Hepatocyte (in vitro differentiated cells): ENCODE measurements at regions not wholly inside any gene's neighbourhood (a gene's known extent, or its start where the extent isn't known, plus 50 kb on each side); places are given as distances from the start of the nearest gene placed in this dataset.
"Not testable (repeated sequence)": the region's sequence is repeated elsewhere in the genome, so short reads cannot be mapped to it uniquely, and the experiment has no call there.

ENCODE experiments used
- DNase-seq: peaks from one replicate; pipeline ENCODE4 v3.0.0-alpha.2; 2016; ENCODE audit warnings: low spot score
- H2AFZ ChIP-seq: fragments of 200-600 bp; sonication (generic); 2 replicates; pipeline ENCODE4 v1.6.0; 2016; ENCODE audit warnings: antibody characterized with exemption, mild to moderate bottlenecking
- H3K27ac ChIP-seq: fragments of 200-600 bp; sonication (generic); 2 replicates; pipeline ENCODE4 v1.5.1; 2016; ENCODE audit warnings: mild to moderate bottlenecking
- H3K27me3 ChIP-seq: fragments of 200-600 bp; sonication (generic); 2 replicates; pipeline ENCODE4 v1.6.1; 2016
- H3K36me3 ChIP-seq: fragments of 200-600 bp; sonication (generic); replicated peaks from 2 replicates; pipeline ENCODE4 v1.5.1; 2016; ENCODE audit warnings: low read depth; ENCODE audit not compliant: insufficient read depth
- H3K4me1 ChIP-seq: fragments of 200-600 bp; sonication (generic); 2 replicates; pipeline ENCODE4 v1.5.1; 2016; ENCODE audit warnings: mild to moderate bottlenecking, moderate library complexity; ENCODE audit not compliant: insufficient read depth
- H3K4me2 ChIP-seq: fragments of 200-600 bp; sonication (generic); 2 replicates; pipeline ENCODE4 v1.6.0; 2016
- H3K4me3 ChIP-seq: fragments of 200-600 bp; sonication (generic); 2 replicates; pipeline ENCODE4 v1.5.1; 2016; ENCODE audit warnings: mild to moderate bottlenecking
- H3K79me2 ChIP-seq: fragments of 200-600 bp; sonication (generic); 2 replicates; pipeline ENCODE4 v1.6.0; 2017; ENCODE audit warnings: mild to moderate bottlenecking
- H3K9me2 ChIP-seq: fragments of 200-600 bp; sonication (generic); replicated peaks from 2 replicates; pipeline ENCODE4 v1.6.0; 2017; ENCODE audit warnings: mild to moderate bottlenecking; ENCODE audit not compliant: insufficient read depth
- H3K9me3 ChIP-seq: fragments of 200-600 bp; sonication (generic); 2 replicates; pipeline ENCODE4 v1.5.1; 2016; ENCODE audit warnings: low read depth, mild to moderate bottlenecking
- H4K20me1 ChIP-seq: fragments of 200-600 bp; sonication (generic); 2 replicates; pipeline ENCODE4 v1.6.0; 2016; ENCODE audit warnings: mild to moderate bottlenecking; ENCODE audit not compliant: insufficient read depth, poor library complexity, severe bottlenecking
- EZH2 ChIP-seq: fragments of 200-600 bp; sonication (generic); IDR thresholded peaks from 2 replicates; pipeline ENCODE4 v1.6.1; 2016; ENCODE audit warnings: antibody characterized with exemption, mild to moderate bottlenecking, borderline replicate concordance
- EZH2phosphoT487 ChIP-seq: fragments of 200-600 bp; sonication (generic); IDR thresholded peaks from one replicate; pipeline ENCODE4 v1.6.1; 2018; ENCODE audit warnings: antibody characterized with exemption, mild to moderate bottlenecking, low read depth, moderate library complexity; ENCODE audit not compliant: unreplicated experiment, severe bottlenecking
- WGBS: methylation state at CpG from one replicate; pipeline ENCODE4 v1.1.6; 2016; ENCODE audit warnings: low lambda C conversion rate; ENCODE audit errors: missing lambda C conversion rate; 5-methylcytosine and 5-hydroxymethylcytosine counted together
- TF ChIP-seq, protein P1 (sequence below): fragments of 200-600 bp; sonication (generic); IDR thresholded peaks from 2 replicates; pipeline ENCODE4 v1.5.1; 2016; ENCODE audit warnings: antibody characterized with exemption, mild to moderate bottlenecking; ENCODE audit not compliant: poor library complexity

DNA sequence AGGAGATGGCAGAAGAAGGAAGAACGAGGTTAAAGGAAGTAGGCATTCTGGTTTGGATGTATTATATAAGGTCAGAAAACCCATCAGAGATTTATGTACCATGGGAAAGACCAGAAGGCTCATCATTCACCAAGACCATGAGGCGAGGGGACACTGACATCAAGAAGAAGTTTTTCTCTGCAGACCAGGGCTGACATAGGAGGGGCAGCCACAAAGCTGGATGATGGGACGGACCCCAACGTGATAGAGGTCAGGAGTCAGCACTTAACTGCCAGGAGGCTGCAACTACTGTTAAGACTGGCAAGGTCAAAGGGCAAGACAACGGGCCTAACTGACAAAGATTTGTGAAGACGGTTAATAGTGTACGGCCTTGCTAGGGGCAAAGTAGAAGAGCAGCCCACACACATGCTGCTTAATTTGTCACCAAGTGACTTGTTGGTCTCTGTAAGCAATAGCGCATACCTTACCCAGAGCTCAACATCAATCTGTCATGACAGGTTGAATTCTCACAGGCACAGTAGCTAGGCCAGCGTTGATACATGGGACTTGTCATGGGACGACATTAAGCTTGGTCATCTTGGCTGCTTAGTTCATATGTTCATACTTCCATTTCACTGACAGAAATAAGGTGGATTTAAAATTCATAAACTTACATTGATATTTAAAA is 579.7 kb upstream of the CDH10 start:
- H2AFZ ChIP-seq: no peak overlapping the region
- H3K4me2 ChIP-seq: no peak overlapping the region
- H3K4me3 ChIP-seq: no peak overlapping the region
- H3K9me3 ChIP-seq: no peaks in the 10 kb centered on the region
- H3K4me1 ChIP-seq: no peaks in the 10 kb centered on the region
- no peak for TF ChIP-seq EZH2
- TF ChIP-seq, protein P1, sequence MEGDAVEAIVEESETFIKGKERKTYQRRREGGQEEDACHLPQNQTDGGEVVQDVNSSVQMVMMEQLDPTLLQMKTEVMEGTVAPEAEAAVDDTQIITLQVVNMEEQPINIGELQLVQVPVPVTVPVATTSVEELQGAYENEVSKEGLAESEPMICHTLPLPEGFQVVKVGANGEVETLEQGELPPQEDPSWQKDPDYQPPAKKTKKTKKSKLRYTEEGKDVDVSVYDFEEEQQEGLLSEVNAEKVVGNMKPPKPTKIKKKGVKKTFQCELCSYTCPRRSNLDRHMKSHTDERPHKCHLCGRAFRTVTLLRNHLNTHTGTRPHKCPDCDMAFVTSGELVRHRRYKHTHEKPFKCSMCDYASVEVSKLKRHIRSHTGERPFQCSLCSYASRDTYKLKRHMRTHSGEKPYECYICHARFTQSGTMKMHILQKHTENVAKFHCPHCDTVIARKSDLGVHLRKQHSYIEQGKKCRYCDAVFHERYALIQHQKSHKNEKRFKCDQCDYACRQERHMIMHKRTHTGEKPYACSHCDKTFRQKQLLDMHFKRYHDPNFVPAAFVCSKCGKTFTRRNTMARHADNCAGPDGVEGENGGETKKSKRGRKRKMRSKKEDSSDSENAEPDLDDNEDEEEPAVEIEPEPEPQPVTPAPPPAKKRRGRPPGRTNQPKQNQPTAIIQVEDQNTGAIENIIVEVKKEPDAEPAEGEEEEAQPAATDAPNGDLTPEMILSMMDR: no peak
- no peak for TF ChIP-seq EZH2phosphoT487
- H4K20me1 ChIP-seq: no peaks in the 10 kb centered on the region
- H3K79me2 ChIP-seq: no peaks in the 10 kb centered on the region
- no peaks in the 10 kb centered on the region for H3K36me3 ChIP-seq
- no peaks in the 10 kb centered on the region for H3K9me2 ChIP-seq
- H3K27ac ChIP-seq: no peak overlapping the region
- DNase-seq: no peak
- WGBS: 78% methylated on average over 10 of the region's 10 CpGs
- H3K27me3 ChIP-seq: no peaks in the 10 kb centered on the region

DNA sequence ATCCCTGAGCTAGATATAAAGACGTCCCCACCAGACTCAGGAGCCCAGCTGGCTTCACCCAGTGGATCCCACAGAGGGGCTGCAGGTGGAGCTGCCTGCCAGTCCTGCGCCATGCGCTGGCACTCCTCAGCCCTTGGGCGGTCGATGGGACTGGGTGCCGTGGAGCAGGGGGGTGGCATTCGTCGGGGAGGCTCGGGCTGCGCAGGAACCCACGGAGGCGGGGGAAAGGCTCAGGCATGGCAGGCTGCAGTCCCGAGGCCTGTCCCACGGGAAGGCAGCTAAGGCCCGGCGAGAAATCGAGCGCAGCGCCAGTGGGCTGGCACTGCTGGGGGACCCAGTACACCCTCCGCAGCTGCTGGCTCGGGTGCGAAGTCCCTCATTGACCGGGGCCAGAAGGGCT is 555.1 kb upstream of the CDH10 start:
- not testable (repeated sequence) for H3K36me3 ChIP-seq, H3K4me2 ChIP-seq, H3K27ac ChIP-seq, H3K9me2 ChIP-seq, H3K79me2 ChIP-seq, H2AFZ ChIP-seq, H4K20me1 ChIP-seq, DNase-seq, H3K4me1 ChIP-seq, H3K4me3 ChIP-seq, H3K9me3 ChIP-seq, H3K27me3 ChIP-seq
- 93% methylated on average over 14 of the region's 23 CpGs for WGBS

DNA sequence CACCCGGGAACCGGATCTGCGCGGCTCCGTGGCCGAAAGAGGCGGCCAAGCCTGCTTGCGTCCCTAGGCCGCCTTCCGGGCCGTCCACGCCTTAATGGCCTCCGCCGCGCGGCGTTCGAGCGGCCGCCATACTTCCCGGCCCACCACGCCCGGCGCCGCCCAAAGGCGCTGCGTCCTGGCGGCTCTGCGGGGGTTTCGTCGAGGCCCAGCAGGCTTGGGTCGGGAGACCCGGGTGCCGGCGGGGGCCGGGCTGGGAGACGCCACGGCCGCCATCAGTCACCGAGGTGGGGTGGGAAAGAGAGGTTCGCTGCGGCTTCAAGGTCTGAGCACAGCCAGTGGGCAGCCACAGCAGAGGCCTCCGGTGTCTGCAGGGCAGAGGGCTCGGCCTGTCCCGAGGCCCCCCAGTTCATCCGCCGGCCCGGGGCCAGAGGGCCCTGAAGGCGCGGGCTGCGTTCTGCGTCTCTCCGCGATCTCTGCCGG is 545.8 kb upstream of the CDH10 start:
- H4K20me1 ChIP-seq: no peaks in the 10 kb centered on the region
- H3K79me2 ChIP-seq: no peaks in the 10 kb centered on the region
- H3K4me1 ChIP-seq: no peaks in the 10 kb centered on the region
- no peak for TF ChIP-seq EZH2
- TF ChIP-seq, protein P1: no peak
- TF ChIP-seq EZH2phosphoT487: no peak
- no peak overlapping the region for H3K27ac ChIP-seq
- 94% methylated on average over 25 of the region's 55 CpGs for WGBS
- H3K4me2 ChIP-seq: no peak overlapping the region
- H3K4me3 ChIP-seq: no peak overlapping the region
- no peaks in the 10 kb centered on the region for H3K27me3 ChIP-seq
- H3K9me3 ChIP-seq: no peaks in the 10 kb centered on the region
- no peaks in the 10 kb centered on the region for H3K36me3 ChIP-seq
- no peak for DNase-seq
- H2AFZ ChIP-seq: no peak overlapping the region
- no peaks in the 10 kb centered on the region for H3K9me2 ChIP-seq

DNA sequence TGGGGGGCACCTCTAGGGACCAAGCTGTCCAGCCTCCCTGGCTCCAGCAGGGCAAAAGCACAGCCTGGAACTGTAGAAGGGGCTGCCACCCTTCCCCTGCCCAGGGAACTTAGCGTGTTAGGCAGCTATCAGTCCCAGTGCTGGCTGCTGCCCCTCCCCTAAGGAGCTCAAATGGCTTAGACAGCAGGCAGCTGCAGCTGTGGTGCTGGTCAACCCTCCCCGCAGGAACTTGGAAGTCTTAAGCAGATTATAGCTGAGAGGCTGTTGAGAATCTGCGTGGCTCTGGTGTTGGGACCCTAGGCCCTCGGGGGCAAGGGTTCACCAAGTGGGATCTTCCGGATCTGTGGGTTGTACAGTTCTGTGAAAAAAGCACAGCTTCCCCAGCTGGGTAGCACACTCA is 536.5 kb upstream of the CDH10 start:
- no peak for DNase-seq
- Histone ChIP-seq H3K4me3 (no peak overlapping the region), H3K27me3 (no peaks in the 10 kb centered on the region), H3K9me2 (no peaks in the 10 kb centered on the region), H3K9me3 (no peaks in the 10 kb centered on the region), H3K4me1 (no peaks in the 10 kb centered on the region), H3K36me3 (no peaks in the 10 kb centered on the region), H2AFZ (no peak overlapping the region), H3K4me2 (no peak overlapping the region), H4K20me1 (no peaks in the 10 kb centered on the region), H3K79me2 (no peaks in the 10 kb centered on the region), H3K27ac (no peak overlapping the region)
- no peak for TF ChIP-seq EZH2phosphoT487
- TF ChIP-seq EZH2: no peak
- TF ChIP-seq, protein P1: no peak
- WGBS: 76% methylated on average over 5 of the region's 5 CpGs

DNA sequence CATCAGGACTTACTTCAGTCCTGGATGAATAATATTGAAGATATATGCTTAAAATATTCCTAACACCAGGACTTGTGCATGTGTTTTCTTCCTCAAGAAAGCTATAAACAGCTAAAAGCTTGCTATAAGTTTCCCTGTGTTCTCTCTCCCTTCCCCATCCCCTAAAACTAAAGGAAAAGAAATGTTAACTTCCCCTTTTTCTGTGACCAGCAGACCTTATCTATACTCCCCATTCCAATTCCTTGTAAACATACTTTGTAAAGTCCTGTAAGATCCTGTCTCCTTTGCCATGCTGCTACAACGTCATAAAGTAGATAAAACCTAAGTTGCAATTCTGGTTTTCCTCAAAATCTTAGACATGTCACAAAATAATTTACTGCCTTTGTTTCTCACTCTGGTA is 517.8 kb upstream of the CDH10 start:
- H3K79me2 ChIP-seq, H3K27ac ChIP-seq, DNase-seq, H3K9me3 ChIP-seq, H3K4me3 ChIP-seq, H2AFZ ChIP-seq, H3K27me3 ChIP-seq, H3K36me3 ChIP-seq, H4K20me1 ChIP-seq, H3K4me1 ChIP-seq, H3K9me2 ChIP-seq: not testable (repeated sequence)
- H3K4me2 ChIP-seq: peak overlapping the region; percentile 49
- 0% methylated on average over 1 of the region's 1 CpG for WGBS
